IgD-negative memory B cell (primary cell): ENCODE measurements at regions not wholly inside any gene's neighbourhood (a gene's known extent, or its start where the extent isn't known, plus 50 kb on each side); places are given as distances from the start of the nearest gene placed in this dataset.
A peak's percentile ranks its signal among the peaks of the same experiment; 100 is the strongest.
"Not testable (repeated sequence)": the region's sequence is repeated elsewhere in the genome, so short reads cannot be mapped to it uniquely, and the experiment has no call there.

Experiments used
- H3K27ac Mint-ChIP-seq, 3 donors: one replicate each; pipeline ENCODE4 v1.8.0; 2020 to 2022; ENCODE audit warnings: mild to moderate bottlenecking in 3 of 3, mixed read lengths in 3 of 3, moderate library complexity in 1 of 3
- H3K27me3 Mint-ChIP-seq: one replicate; pipeline ENCODE4 v1.8.0; 2021; ENCODE audit warnings: mixed read lengths
- H3K36me3 Mint-ChIP-seq: one replicate; pipeline ENCODE4 v1.8.0; 2020; ENCODE audit warnings: mild to moderate bottlenecking, mixed read lengths
- H3K4me1 Mint-ChIP-seq, 3 donors: one replicate each; pipeline ENCODE4 v1.8.0; 2020 to 2022; ENCODE audit warnings: mixed read lengths in 3 of 3, mild to moderate bottlenecking in 1 of 3
- H3K4me3 Mint-ChIP-seq, 4 donors: one replicate each; pipeline ENCODE4 v1.8.0; 2020 to 2022; ENCODE audit warnings: mild to moderate bottlenecking in 4 of 4, mixed read lengths in 4 of 4, moderate library complexity in 3 of 4
- H3K9me3 Mint-ChIP-seq, 3 donors: one replicate each; pipeline ENCODE4 v1.8.0; 2020 to 2021; ENCODE audit warnings: mixed read lengths in 3 of 3, mild to moderate bottlenecking in 1 of 3

DNA sequence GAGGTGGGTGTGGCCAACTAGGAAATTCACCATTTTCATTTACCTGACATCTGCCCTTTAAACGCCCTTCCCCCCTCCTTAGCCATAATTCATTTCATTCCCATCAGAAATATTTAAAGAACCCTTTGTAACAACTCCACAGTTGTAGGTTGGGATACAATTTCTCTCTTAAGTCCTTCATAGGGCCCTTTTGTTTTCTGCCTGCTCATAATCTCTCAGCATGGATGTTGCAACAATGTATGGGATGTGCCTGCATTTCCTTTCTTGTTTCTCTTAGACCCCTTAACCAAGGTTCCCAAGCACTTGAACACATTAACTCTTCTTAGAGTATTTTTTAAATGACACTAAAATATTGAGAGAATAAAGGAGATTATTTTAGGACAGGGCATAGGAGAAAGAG, 51.7 kb upstream of the MYO10 start:
- Mint-ChIP-seq H3K4me1 (no peaks in the 10 kb centered on the region), H3K27ac (no peak overlapping the region), H3K9me3 (peaks cover 0 to 7% (median 0%) of the 10 kb centered on the region in 3 donors), H3K27me3 (peaks cover 2% of the 10 kb centered on the region), H3K4me3 (no peak overlapping the region), H3K36me3 (no peaks in the 10 kb centered on the region)

- H3K9me3 Mint-ChIP-seq, H3K36me3 Mint-ChIP-seq: not testable (repeated sequence)
- H3K4me3 Mint-ChIP-seq, result peak overlapping the region in 1 of 4 donors; percentile 71
These were observed 54.9 kb upstream of the MYO10 start for GRCh38 chr5:16990817-16991520.

DNA sequence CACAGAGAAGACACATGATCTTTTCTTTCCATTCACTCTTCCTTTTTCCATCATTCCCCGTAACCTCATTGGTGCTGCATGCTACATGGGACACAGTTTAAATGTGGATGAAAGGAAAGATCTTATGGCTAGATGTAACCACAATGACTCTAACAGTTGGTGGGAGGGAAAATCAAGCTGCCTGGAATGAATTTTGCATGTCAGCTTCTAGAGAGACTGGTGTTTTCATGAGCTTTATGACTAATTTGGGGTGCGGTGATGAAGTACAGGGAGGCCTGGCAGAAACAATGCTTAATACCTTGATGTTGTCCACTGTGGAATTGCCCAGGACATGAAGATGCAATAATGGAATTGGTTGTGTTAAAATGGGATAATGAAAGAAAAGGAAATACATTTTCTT, 55.9 kb upstream of the MYO10 start:
- H3K27me3 Mint-ChIP-seq, result peaks cover 9% of the 10 kb centered on the region
- H3K4me3 Mint-ChIP-seq, result no peak overlapping the region
- H3K36me3 Mint-ChIP-seq, result no peaks in the 10 kb centered on the region
- H3K4me1 Mint-ChIP-seq, result no peaks in the 10 kb centered on the region
- H3K27ac Mint-ChIP-seq, result no peak overlapping the region
- peaks cover 0 to 3% (median 0%) of the 10 kb centered on the region in 3 donors for H3K9me3 Mint-ChIP-seq

More at GRCh38 chr5:16990817-16991520, 54.9 kb upstream of the MYO10 start:
- not testable (repeated sequence) for H3K4me1 Mint-ChIP-seq, H3K27ac Mint-ChIP-seq, H3K27me3 Mint-ChIP-seq

DNA sequence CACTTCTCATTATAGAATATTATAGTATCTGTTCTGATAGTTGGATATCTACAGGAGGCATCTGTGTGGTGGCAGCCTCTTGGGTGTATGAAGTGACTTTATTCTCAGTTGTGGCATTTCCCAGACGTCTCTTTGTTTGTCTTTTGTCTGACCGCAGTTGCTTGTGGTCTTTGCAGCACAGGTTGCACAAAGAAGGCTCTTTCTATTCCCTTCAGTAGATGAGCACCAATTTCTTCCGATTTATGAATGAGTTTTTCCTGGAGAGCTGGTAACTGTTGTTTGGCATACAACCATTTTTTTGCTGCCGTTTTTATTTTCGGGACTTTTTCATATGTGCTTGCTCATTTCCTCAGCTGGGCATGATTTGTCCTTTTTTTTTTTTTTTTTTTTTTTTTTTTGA, 56.4 kb upstream of the MYO10 start:
- no peak overlapping the region for H3K4me3 Mint-ChIP-seq
- no peak overlapping the region for H3K27ac Mint-ChIP-seq
- H3K4me1 Mint-ChIP-seq, result no peaks in the 10 kb centered on the region
- peaks cover 9% of the 10 kb centered on the region for H3K27me3 Mint-ChIP-seq
- H3K9me3 Mint-ChIP-seq, result peaks cover 0 to 3% (median 0%) of the 10 kb centered on the region in 3 donors
- H3K36me3 Mint-ChIP-seq, result no peaks in the 10 kb centered on the region

GRCh38 chr5:16994565-16994964, 58.5 kb upstream of the MYO10 start:
- Mint-ChIP-seq H3K4me1 (no peaks in the 10 kb centered on the region), H3K27ac (no peak overlapping the region), H3K4me3 (no peak overlapping the region), H3K27me3 (peaks cover 9% of the 10 kb centered on the region), H3K36me3 (no peaks in the 10 kb centered on the region), H3K9me3 (peaks cover 0 to 3% (median 0%) of the 10 kb centered on the region in 3 donors)

- no peaks in the 10 kb centered on the region for H3K4me1 Mint-ChIP-seq
- H3K27ac Mint-ChIP-seq, result no peak overlapping the region
- H3K4me3 Mint-ChIP-seq, result no peak overlapping the region
- H3K36me3 Mint-ChIP-seq, result no peaks in the 10 kb centered on the region
- H3K27me3 Mint-ChIP-seq, result peaks cover 9% of the 10 kb centered on the region
- H3K9me3 Mint-ChIP-seq, result no peaks in the 10 kb centered on the region
These were observed 59.3 kb upstream of the MYO10 start for GRCh38 chr5:16995372-16995771.

DNA sequence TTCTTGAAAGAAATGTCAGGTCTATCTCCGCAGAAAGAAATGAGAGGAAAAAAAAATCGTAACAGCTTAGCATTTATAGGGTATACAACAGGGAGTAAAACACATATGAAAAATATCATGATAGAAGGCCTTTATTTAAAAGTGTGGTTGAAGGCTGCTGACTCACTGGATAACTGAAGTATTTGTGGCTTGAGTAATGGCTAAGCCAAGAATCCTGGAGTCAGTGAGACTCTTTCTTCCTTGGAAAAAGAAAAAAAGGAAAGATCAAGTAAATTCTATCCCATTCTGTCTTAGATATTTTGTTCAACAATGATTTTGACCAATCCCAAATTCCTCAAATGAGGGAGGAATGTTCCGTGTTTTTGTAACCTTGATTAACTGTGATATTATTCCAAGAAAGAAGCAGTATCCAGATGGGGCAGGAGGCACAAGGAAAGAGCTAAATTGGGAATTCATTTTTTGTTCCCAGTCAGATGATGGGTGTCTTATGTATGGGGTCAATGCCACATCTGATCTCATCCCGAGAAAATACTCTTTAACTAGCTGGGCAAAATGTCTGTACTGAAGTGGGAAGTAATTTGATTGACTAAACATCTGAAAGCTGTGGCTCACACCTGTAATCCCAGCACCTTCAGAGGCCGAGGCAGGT, 64.3 kb upstream of the MYO10 start:
- Mint-ChIP-seq H3K36me3 (no peaks in the 10 kb centered on the region), H3K4me3 (no peak overlapping the region), H3K9me3 (peaks cover 0 to 5% (median 0%) of the 10 kb centered on the region in 3 donors), H3K4me1 (no peaks in the 10 kb centered on the region), H3K27ac (no peak overlapping the region), H3K27me3 (peaks cover 1% of the 10 kb centered on the region)

DNA sequence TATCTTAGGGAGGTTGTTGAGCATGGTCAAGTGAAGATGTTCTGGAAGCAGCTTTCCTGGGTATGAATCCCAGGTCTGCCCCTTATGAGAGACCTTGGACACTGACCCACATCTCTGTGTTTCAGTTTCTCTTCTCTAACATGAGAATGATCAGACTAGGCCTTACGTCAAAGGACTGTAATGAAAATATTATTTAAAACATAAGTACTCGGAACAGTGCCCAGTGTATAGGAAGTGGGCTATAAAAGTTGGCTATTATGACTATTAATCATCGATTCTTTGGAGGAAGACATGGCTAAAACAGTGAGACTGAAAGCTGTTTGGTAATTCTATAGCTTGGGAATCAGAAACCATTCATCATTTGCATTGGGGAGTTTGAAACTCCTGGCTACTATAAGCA, 65.3 kb upstream of the MYO10 start:
- no peaks in the 10 kb centered on the region for H3K4me1 Mint-ChIP-seq
- no peaks in the 10 kb centered on the region for H3K27me3 Mint-ChIP-seq
- H3K4me3 Mint-ChIP-seq, result no peak overlapping the region

DNA sequence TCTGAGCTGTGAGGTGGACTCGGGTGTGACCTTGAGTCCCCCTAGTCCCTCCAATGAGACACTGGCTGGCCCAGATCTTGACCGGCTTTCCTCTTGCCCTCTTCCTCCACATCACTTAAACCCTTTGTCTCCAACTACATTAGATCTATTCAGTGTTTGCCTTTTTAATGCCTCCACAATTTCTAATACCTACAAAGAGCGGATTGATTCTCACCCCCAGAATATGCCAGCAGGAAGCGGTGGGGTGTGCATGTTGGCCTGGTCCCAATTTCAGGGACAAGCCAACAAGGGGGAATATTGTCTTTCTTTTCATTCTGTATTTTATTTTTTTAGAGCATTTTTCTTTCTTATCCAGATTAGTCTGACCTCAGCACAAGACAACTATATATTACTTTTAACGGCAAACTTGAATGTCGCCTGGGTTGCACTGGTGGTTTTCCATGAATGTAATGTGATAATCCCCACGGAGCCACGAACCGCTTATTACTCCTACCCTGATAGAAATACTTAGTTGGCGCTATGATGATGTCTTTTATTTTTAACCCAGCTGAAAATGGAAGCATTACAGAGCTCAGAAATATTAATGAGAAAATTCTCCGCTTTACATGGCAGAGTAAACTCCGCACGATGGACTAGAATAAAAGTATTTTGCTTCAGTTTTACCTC, 68.5 kb upstream of the MYO10 start:
- H3K27me3 Mint-ChIP-seq, result no peaks in the 10 kb centered on the region
- H3K9me3 Mint-ChIP-seq, result peaks cover 0 to 5% (median 4%) of the 10 kb centered on the region in 3 donors
- H3K27ac Mint-ChIP-seq, result no peak overlapping the region
- H3K36me3 Mint-ChIP-seq, result no peaks in the 10 kb centered on the region
- H3K4me1 Mint-ChIP-seq, result no peaks in the 10 kb centered on the region
- no peak overlapping the region for H3K4me3 Mint-ChIP-seq

More for the DNA sequence above, 65.3 kb upstream of the MYO10 start:
- Mint-ChIP-seq H3K27ac (no peak overlapping the region), H3K36me3 (no peaks in the 10 kb centered on the region), H3K9me3 (peaks cover 0 to 5% (median 0%) of the 10 kb centered on the region in 3 donors)

GRCh38 chr5:17005107-17005828, 69.2 kb upstream of the MYO10 start:
- no peak overlapping the region for H3K27ac Mint-ChIP-seq
- H3K27me3 Mint-ChIP-seq, result no peaks in the 10 kb centered on the region
- H3K9me3 Mint-ChIP-seq, result peaks cover 0 to 5% (median 4%) of the 10 kb centered on the region in 3 donors
- H3K36me3 Mint-ChIP-seq, result no peaks in the 10 kb centered on the region
- H3K4me1 Mint-ChIP-seq, result no peaks in the 10 kb centered on the region
- no peak overlapping the region for H3K4me3 Mint-ChIP-seq

GRCh38 chr5:17012289-17012688, 76.2 kb upstream of the MYO10 start:
- Mint-ChIP-seq H3K27me3 (no peaks in the 10 kb centered on the region), H3K9me3 (peaks cover 0 to 4% (median 2%) of the 10 kb centered on the region in 3 donors), H3K36me3 (peaks cover 2% of the 10 kb centered on the region), H3K4me3 (no peak overlapping the region), H3K4me1 (peaks cover 0 to 2% (median 0%) of the 10 kb centered on the region in 3 donors), H3K27ac (peak overlapping the region in 1 of 3 donors; percentile 14)

DNA sequence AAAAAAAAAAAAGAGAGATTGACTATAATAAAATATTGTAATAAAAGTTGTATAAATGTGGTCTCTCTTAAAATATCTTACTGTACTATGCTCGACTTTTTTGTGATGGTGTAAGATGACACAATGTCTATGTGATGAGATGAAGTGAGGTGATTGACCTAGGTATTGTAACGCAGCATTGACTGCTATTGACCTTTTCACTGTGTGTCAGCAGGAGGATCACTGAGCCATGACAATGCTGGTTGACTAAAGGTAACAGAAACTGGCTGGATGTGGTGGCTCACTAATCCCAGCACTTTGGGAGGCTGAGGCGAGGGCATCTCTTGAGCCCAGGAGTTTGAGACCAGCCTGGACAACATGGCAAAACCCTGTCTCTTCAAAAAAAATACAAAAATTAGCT, 78.6 kb upstream of the MYO10 start:
- peaks cover 0 to 2% (median 0%) of the 10 kb centered on the region in 3 donors for H3K9me3 Mint-ChIP-seq
- no peak overlapping the region for H3K27ac Mint-ChIP-seq
- H3K4me3 Mint-ChIP-seq, result no peak overlapping the region
- peaks cover 0 to 3% (median 0%) of the 10 kb centered on the region in 3 donors for H3K4me1 Mint-ChIP-seq
- H3K27me3 Mint-ChIP-seq, result no peaks in the 10 kb centered on the region
- peaks cover 2% of the 10 kb centered on the region for H3K36me3 Mint-ChIP-seq

- Mint-ChIP-seq H3K27ac (no peak overlapping the region), H3K27me3 (no peaks in the 10 kb centered on the region), H3K4me3 (no peak overlapping the region), H3K9me3 (peaks cover 0 to 2% (median 0%) of the 10 kb centered on the region in 3 donors), H3K36me3 (no peaks in the 10 kb centered on the region), H3K4me1 (peaks cover 0 to 1% (median 0%) of the 10 kb centered on the region in 3 donors)
These were observed 82.8 kb upstream of the MYO10 start for GRCh38 chr5:17018871-17019270.

DNA sequence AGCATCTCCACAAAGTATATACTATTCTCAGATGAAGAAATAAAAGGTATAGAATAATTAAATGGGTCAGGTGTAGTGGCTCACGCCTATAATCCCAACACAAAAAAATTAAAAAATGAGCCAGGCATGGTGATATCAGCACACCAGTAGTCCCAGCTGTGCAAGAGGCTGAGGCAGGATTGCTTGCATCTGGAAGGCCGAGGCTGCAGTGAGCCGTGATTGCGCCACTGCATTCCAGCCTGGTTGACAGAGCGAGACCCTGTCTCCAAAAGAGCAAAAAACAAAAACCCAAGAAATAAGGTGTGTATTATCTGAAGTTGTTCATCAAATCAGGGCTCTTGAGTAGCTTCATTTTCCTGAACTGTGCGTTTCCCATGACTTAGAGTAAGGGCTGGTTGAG, 83.2 kb upstream of the MYO10 start:
- Mint-ChIP-seq H3K27ac (no peak overlapping the region), H3K4me1 (peaks cover 0 to 1% (median 0%) of the 10 kb centered on the region in 3 donors)

More for the DNA sequence above, 83.2 kb upstream of the MYO10 start:
- Mint-ChIP-seq H3K27me3 (no peaks in the 10 kb centered on the region), H3K9me3 (peaks cover 0 to 3% (median 0%) of the 10 kb centered on the region in 3 donors), H3K36me3 (no peaks in the 10 kb centered on the region), H3K4me3 (no peak overlapping the region)
